GM19240 (cell line): ENCODE measurements at regions not wholly inside any gene's neighbourhood (a gene's known extent, or its start where the extent isn't known, plus 50 kb on each side); places are given as distances from the start of the nearest gene placed in this dataset.

ENCODE experiments used
- DNase-seq: peaks from one replicate; pipeline ENCODE4 v3.0.0; 2011; ENCODE audit warnings: low spot score; ENCODE audit not compliant: insufficient read length

DNA sequence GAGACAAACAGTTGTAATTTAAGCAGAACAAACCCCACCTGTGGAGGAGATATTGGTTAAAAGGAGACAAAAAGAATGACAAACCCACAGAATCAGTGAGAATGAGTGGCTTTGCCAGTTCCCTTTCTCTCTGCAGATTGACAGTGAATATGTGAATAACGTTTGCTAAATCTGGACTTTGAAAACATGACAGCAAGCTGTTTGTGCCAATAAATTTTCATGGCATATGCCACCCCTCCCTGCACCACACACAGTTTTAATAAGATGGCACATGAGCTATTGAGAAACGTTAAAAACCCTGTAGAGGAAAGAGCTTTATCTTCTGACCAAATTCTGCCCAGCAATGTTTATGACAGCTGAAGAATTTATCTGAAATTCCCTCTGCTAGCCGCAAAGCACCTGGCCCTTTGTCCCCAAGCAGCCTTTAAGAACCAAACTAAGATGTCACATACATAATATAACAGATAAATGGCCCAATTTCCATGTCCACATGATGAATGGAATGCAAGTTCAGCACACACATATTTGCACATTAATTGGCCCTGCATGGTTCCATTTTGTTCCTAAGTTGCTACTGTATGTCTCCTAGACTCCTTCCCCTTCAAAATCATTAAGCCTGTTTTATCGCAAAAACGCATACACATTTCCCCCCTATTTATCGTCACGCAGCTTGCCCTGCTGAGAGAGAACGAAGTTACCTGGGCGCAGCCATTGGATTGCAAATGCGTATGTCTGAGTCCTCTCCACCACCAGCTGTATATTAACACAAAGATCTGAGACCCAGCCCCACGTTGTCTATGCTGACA, 773.5 kb upstream of the EEF2KMT start:
- no peak for DNase-seq

DNA sequence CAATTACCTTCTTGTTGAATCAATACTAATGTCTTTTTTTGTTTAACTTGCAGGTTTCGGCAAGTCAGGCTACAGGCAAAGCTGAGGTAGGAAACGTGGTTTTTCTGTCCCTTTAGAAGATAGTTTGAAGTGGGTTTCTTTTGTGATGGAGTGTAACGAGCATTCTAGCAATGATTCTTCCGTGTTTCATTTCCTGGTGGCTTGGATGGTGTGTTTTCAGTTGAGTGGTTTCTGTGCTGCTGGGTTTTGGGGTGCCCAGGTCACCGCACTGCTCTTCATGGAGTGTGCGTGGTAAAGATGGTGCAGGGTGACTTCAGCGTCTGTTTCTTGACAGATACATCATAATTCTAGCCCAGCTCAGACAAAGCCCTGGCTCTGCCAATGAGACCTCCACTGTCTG, 769.7 kb upstream of the EEF2KMT start:
- no peak for DNase-seq

DNA sequence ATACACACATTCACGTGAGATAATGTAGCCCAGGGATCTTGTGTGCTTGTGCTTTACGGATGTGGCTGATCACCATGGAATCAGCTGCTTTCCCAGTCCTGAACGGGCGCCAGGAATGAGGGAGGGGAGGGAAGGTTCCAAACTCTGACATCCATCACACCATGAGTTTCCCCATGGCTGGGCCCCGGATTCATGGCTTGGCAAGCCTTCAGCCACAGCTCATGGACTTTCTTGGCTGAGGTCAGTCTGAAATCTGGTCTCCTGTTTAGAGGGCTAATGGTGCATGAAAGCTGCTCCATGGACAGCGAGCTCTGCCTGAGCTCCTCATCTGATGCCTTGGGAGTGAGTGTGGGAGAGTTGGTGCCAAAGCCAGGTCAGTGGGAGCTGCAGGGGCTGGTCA, 767.6 kb upstream of the EEF2KMT start:
- no peak for DNase-seq

DNA sequence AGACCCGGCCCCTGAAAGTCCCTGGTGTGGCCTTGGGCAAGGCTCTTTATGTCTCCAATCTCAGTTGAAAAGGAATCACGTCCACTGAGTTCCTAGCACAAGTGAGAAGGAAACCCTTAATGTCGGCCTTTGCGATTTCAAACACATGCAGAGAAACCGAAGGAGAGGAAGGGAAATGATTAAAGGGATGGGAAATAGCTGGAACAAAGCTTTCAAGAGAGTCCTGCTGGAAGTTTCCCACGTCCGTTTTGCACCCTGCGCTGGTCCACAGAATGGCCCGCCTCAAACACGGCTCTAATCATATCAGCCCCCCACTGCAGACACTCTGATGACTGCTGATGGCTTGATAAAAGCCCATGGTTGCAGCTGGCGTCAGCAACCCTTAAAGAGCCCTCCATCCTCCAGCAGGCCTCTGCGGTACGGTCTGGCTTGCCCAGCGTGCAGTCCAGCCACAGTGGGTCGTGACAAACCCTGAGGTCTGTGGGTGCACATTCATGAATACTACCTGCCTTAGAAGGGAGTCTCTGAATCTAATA, 765.5 kb upstream of the EEF2KMT start:
- no peak for DNase-seq

DNA sequence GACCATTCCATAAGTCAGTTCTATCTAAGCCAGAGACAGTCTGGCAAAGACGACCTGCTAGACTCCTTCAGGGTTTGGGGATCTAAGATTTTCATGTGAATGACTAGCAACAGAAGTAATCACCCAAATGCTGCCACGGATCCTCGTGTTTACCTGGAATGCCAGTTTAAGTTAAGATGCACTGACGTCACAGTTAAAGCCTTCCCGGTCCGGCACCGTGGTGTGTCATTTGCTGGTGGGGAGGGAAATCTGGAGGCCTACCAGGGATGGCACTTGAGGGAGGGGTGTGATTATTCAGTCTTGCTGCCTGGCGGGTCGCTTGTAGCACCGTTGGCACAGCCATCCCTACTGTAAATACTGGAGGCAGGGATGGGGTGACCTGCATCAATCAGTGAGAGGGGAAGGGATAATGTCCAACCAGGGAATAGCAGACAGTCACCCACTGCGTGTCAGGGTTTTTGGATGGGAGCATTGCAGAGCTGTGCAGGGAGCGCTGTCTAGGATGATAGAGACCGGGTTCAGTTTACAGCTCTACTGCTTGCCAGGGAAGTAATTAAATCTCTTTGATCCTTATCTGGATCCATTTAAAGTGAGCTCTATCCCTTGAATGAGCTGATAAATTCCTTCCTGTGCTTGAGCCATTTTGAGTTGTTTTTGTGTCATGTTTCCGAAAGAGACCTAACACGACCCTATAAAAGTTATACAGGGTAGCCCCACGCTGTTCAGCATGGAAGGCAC, 764.7 kb upstream of the EEF2KMT start:
- no peak for DNase-seq

DNA sequence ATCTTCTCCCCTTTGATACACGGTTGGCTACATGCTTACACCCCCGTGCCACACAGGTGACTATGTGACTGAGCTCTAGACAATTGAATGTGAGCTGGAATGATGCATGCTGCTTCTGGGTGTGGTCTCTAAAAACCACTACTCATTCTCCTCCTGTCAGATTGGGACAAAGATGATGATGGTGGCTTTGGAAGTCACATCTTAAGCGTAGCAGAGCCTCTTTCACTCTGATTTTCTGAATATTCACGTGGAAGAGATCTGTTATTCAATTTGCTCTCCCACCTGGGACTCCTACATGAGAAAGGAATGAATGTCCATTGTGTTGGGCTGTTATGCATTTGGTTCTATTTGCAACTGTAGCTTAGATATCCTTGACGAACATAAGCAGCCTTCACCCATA, 763.6 kb upstream of the EEF2KMT start:
- no peak for DNase-seq

DNA sequence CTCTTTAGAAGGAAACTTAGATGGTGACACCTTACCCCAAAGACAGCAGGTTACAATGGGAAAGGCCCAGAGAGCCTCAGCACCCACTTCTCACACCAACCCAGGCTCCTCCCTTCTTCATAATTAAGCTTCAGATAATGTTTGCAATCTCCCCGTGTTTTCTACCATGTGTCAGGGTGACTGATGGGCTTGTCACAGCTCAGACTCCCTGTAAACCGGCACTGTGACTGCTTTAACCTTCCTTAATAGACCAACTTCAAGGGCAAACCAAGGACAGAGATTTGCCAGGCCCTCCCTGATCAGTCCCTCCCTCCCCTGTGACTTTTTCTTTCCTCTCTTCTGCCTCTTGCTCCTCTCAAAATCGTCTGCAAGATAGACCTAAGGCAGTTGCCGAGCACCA, 760.6 kb upstream of the EEF2KMT start:
- DNase-seq = no peak

DNA sequence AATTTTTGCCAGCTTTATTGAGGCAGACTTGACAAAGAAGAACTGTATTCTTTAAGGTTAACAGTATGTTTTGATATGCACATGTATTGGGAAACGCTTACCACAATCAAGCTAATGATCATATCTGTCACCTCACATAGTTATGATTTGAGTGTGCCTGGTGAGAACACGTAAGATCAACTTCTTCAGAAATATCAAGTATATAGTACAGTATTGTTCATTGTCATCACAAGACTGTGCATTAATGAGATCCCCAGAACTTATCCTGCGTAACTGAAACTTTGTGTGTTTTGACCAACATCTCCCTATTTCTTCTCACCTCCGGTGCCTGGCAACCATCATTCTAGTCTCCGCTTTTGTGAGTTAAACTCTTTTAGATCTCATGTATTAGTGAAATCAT, 756.4 kb upstream of the EEF2KMT start:
- no peak for DNase-seq

DNA sequence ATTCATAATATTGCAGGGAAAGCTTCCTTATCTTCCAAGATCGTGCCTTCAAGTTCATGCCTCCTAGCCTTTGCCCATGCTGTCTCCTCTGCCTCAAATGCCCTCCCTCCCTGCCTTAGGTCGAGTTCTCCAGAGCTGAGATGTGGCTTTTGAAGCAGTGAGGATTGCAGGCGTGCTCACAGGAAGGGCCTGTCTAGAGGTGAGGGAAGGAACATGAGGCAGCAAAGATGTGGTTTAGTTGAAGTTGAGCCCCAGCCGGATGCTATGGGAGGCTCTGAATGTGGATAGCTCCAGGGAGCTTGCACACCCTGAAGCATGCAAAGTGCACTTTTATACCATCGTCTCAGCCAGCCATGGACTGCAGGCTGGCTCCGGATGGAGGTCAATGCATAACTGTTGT, 754.6 kb upstream of the EEF2KMT start:
- DNase-seq = no peak

DNA sequence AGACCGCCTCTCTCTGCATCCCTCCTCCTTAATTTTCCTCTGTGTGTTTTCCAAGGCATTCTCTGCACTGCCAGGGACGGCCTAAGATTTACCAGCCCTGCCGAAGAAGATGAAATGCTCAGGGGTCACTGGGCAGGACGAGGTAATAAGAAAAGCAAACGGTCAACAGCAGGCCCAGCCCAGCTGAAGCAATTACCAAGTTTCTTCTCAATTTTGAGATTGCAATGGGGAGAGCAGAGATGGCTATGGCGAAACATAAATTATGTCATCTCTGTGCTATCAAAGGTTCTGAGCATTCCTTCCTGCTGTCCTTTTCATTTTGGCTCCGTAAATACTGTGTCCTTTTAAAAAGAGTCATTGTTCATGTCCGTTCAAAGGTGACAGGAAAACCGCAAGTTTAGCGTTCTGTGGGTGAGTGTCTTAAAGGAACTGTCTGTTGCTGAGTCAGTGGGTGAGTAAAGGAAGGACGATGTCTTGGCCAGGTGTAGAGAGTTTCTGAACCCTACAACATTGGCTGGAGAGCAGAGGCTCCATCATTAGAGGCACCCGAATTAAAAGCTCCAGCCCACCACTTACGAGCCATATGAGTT, 753.9 kb upstream of the EEF2KMT start:
- DNase-seq = no peak

DNA sequence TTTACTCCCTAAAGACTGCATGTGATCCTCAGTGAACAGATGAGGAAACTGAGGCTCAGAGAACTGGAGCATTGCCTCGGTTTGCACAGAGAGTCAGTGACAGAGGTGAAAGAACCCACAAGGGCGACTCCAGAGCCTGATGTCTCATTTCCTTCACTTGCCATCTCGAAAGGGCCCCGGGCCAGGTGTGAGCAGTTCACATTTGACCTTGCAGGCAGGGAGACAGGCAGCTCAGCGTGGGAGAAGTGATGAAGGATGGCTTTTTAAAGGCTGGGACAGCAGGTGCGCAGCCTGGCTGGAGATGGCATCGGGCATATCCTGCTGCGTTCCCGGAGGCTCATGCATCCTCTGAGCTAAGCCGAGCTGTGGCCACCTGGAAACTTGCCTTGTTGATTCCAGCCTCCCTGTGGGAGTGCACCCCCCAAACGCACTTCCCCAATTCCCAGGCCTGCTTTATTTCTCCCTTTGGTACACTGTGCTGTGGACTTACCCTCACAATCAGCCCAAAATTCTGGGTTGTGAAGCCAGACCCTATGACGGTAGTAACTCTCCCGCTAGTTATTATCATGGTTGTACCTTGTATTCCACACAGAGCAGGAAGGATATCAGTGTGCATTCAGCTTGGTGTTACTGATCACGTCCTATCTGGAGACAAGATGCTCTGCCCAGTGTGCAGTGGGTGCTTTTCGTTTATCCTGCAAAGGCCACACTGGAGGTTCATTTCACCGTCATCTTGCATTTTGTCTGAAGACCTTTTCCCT, 753.2 kb upstream of the EEF2KMT start:
- DNase-seq = no peak

DNA sequence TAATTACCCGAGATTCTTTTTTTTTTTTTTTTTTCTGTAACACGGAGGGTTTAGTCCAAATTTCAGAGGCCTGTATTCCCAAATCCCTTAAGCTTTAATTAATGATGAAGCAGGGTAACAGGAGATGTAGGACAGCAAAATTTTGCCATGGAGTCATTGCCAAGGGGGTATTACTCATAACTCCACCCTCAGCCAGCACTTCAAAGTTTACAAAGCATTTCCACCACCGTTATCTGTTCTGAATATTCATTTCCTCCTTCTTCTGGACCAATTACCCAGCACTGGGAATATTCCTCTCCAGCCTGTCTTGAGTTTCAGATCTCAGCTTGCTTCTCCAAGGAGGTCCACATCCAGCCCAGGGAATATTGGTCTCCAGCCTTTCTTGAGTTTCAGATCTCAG, 747.5 kb upstream of the EEF2KMT start:
- no peak for DNase-seq

DNA sequence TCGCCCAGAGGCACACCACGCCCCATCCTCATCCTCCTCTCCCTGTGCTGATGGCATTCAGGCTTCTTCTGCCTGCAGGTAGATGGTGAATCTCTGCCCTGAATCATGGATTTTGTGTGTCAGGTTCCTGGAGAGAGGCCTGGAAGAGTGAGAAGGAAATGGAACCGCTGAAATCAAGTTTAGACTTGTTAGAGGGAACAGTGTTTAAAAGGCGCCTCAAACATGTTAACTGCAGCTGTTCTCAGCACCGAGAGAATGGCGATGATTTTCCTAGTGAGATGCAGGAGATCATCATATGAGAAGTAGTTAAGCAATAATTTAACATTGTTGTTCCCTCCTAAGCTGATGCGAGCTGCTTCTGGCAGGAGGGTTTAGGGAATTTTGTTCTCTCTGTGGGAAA, 744.4 kb upstream of the EEF2KMT start:
- no peak for DNase-seq

DNA sequence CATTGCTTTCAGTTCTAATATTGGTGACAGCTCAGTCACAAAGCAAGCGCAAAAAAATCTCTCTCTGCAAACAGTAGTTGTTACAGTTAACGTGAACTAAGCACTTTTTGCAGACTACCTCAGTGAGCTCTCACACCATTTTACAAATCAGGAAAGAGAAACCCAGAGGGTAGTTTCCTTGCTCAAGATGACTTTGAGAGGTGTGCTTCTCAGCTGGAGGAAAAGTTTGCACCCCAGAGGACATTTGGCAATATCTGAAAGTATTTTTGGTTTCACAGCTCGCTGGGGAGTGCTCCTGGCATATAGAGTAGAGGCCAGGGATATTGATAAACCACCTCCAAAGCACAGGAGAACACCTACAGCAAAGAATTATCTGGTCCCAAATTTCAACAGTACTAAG, 741.1 kb upstream of the EEF2KMT start:
- no peak for DNase-seq

DNA sequence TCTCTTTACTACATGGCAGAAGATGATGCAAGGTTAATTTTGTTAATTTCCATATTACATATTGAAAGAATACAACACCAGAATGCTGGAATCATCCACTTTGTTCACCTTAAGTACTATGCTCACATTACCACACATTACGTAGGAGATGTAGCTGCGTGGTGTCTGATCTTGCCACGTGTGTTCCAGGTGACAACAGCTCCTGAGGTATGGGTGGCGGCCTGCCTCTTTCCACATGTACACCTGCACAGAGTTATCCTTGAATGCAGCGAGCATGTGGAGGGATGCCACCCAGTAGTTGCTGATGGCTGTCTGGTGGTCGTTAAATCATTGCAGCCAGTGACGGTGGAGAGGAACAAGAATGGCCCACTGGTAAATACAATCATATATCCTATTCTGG, 740.5 kb upstream of the EEF2KMT start:
- DNase-seq = no peak

DNA sequence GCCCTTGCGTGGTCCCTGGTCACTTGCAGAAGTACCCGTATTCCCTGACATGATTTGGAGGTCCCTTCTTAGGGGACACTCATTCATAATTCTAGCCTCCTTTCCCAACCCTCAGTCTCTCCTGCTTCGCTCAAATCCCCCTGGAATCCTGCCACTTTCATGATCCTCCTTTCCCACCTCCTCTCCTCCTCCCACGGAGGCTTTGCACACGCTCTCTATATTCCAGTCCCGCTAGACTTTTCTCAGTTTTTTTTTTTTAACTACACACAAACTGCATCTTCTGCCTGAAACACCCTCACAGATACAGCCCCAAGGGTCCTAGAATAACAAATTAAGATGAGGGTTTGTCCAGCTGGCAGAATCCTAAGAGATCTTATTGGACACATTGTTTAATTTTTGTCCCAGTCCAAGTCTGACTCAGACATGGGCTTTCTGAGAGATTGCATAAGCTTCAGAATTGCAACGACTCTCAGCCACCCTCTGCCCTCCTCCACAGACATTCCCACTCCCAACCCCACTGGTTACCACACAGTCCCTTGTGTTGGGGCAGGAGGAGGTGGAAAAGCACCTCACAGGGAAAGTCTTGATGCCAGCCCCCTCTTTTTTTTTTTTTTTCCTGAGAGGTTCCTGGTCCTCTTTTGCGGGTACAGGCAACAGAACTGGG, 739.5 kb upstream of the EEF2KMT start:
- no peak for DNase-seq

DNA sequence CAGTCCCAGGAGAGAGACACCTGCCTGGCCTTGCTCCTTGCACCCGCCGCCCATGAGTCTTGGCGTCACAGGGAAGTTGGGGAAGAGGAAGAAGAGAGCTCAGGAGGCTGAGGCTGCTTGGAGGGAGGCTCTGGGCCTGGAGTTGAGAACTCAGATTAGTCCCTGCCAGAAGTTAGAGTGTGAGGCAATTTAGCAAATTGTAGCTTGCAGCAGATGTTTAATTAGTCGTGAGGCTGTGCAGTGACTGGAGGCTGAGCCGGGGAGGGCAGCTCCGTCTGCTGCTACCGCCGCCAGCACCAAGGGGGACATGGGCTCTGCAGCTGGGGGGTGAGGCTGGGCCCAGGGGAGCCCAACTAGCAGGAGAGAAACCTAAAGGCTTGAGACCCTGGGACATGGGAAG, 738.3 kb upstream of the EEF2KMT start:
- DNase-seq = no peak

DNA sequence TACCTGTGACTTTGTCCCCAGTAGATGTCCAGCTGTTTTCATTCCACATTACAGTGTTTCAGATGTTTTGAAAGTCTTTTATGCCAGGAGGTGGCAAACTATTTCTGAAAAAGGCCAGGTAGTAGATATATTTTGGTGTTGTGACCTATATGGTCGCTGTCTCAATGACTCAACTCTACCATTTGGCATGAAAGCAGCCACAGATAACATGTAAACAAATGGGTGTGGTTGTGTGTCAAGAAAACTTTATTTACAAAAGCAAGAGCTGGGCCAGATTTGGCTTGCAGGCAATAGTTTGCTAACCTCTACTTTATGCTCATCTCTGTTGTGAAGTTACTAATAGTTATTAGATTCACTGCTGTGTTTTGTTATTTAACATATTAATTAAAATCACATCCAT, 728.7 kb upstream of the EEF2KMT start:
- no peak for DNase-seq

DNA sequence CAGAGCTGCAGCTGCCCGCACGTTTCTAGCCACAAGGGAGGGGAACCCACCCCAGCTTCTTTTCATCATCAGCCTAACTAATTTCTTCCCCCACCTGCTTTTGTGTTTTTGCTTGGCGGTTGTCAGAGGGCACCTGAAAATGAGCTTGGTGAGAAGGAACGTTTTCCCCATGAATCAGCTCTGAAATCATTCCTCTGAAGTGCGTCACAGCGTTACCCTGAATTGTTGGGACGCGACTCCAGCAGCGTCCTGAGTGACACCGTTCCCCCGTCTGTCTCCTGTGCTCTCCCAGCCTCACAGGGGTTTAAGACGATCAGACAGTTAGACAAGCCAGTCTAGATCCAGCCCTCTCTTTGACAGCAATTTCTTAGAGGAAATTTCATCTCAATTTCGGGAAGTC, 722.9 kb upstream of the EEF2KMT start:
- DNase-seq = no peak

DNA sequence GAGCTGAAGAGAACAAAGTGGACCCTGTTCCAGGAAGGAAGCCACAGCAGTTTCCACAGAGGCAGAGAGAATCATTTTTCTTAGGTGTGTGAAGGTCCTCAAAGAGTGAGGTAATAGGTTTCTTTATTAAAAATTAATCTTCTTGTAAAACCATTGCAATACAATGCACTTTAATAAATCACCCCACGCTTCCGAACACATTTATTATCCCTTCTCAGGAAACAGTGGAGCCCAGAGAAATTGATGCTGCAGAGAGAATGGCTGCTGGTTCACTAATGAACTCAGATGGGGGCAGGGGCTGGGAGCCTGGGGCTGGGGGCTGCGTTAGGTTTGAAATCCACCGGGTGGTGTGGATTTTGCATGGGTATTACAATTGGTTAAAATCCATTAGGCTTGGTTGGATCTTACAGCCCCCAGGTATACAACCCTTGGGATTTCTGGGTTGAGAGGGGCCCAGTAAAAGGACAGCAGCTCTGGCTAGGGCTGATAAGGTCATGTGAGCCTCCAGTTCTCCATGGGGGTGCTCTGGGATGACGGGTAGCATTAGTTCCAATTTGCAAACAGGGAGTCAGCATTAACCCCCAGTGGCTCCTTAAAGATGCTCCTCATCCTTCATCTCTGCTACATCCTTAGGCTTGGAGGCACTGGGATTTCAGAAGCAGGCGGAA, 718.1 kb upstream of the EEF2KMT start:
- no peak for DNase-seq

DNA sequence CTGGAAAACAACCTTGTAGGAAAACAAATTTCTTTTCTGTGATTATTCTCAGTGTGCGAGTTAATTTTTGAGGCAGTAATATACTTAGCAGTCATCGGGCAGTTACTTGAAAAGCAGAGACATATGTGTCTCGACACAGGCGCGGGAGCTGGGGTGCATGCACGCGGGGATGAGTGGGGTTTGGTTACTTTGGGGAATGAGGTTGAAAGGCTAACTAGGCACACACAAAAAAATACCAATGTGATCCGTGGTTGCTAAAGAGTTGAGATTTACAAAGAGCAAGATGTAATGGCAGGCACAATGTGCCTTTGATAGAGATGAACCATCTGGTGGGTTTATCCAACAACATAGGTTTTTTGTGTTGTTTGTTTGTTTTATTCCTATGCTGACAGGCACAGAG, 703.8 kb upstream of the EEF2KMT start:
- DNase-seq = no peak
